ENCODE measurements at regions not wholly inside any gene's neighbourhood (a gene's known extent, or its start where the extent isn't known, plus 50 kb on each side); places are given as distances from the start of the nearest gene placed in this dataset.

DNA sequence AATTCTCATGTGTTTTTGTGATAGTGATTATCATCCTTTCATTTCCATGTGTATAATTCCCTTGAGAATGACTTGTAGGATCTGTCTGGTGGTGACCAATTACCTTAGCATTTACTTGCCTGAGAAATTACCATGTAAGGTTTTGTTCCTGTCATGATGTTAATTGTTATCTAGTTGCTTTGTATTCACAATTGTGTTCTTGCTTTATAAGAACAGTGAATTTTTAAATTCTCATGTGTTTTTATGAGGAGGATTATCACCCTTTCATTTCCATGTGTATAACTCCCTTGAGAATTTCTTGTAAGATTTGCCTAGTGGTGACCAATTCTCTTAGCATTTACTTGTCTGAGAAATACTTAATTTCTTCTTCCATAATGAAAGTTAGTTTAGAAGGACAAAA lies 758.2 kb upstream of the NDST4 start:
- no peak for TF ChIP-seq HOXC10 (CRISPR knock-in tag; IDR thresholded peaks at IDR 0.05)
- TF ChIP-seq, protein P1, sequence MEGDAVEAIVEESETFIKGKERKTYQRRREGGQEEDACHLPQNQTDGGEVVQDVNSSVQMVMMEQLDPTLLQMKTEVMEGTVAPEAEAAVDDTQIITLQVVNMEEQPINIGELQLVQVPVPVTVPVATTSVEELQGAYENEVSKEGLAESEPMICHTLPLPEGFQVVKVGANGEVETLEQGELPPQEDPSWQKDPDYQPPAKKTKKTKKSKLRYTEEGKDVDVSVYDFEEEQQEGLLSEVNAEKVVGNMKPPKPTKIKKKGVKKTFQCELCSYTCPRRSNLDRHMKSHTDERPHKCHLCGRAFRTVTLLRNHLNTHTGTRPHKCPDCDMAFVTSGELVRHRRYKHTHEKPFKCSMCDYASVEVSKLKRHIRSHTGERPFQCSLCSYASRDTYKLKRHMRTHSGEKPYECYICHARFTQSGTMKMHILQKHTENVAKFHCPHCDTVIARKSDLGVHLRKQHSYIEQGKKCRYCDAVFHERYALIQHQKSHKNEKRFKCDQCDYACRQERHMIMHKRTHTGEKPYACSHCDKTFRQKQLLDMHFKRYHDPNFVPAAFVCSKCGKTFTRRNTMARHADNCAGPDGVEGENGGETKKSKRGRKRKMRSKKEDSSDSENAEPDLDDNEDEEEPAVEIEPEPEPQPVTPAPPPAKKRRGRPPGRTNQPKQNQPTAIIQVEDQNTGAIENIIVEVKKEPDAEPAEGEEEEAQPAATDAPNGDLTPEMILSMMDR (tag by site-specific recombination; IDR thresholded peaks at IDR 0.05) = no peak
- no peak for TF ChIP-seq ZXDB (tag by site-specific recombination; IDR thresholded peaks at IDR 0.05)
- no peak for TF ChIP-seq BCL11B (tag by site-specific recombination; IDR thresholded peaks at IDR 0.05; ENCODE audit: low read depth)
- TF ChIP-seq ZNF223 (tag by site-specific recombination; IDR thresholded peaks at IDR 0.05) = no peak
- no peak for TF ChIP-seq ZNF548 (tag by site-specific recombination; IDR thresholded peaks at IDR 0.05)
- no peak for TF ChIP-seq ZNF514 (tag by site-specific recombination; IDR thresholded peaks at IDR 0.05)
- TF ChIP-seq, protein P2, sequence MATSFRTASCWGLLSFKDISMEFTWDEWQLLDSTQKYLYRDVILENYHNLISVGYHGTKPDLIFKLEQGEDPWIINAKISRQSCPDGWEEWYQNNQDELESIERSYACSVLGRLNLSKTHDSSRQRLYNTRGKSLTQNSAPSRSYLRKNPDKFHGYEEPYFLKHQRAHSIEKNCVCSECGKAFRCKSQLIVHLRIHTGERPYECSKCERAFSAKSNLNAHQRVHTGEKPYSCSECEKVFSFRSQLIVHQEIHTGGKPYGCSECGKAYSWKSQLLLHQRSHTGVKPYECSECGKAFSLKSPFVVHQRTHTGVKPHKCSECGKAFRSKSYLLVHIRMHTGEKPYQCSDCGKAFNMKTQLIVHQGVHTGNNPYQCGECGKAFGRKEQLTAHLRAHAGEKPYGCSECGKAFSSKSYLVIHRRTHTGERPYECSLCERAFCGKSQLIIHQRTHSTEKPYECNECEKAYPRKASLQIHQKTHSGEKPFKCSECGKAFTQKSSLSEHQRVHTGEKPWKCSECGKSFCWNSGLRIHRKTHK (tag by site-specific recombination; IDR thresholded peaks at IDR 0.05) = no peak
